HuH-7.5 (cell line): ENCODE measurements at regions not wholly inside any gene's neighbourhood (a gene's known extent, or its start where the extent isn't known, plus 50 kb on each side); places are given as distances from the start of the nearest gene placed in this dataset.
"Not testable (repeated sequence)": the region's sequence is repeated elsewhere in the genome, so short reads cannot be mapped to it uniquely, and the experiment has no call there.

Source experiments
- DNase-seq: peaks from one replicate; pipeline ENCODE4 v3.0.0; 2011; ENCODE audit warnings: low spot score

DNA sequence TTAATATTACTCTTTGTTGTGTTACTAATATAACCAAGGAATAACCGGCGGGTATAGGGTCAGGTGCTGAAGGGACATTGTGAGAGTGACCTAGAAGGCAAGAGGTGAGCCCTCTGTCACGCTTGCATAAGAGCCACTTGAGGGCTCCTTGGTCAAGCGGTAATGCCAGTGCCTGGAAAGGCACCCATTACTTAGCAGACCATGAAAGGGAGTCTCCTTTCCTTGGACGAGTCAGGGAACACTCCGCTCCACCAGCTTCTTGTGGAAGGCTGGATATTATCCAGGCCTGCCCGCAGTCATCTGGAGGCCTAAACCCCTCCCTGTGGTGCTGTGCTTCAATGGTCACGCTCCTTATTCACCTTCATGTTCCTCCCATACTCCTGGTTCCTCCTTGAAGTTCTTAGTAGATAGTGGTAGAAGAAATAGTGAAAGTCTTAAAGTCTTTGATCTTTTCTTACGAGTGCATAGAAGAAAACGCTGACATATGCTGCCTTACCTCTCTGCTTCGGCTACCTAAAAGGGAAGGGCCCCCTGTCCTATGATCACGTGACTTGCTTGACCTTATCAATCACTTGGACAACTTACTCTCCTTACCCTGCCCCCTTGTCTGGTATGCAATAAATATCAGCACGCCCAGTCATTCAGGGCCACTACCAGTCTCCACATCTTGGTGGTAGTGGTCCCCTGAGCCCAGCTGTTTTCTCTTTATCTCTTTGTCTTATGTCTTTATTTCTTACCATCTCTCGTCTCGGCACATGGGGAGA, 59.6 kb upstream of the DMRTB1 start:
- DNase-seq = not testable (repeated sequence)

DNA sequence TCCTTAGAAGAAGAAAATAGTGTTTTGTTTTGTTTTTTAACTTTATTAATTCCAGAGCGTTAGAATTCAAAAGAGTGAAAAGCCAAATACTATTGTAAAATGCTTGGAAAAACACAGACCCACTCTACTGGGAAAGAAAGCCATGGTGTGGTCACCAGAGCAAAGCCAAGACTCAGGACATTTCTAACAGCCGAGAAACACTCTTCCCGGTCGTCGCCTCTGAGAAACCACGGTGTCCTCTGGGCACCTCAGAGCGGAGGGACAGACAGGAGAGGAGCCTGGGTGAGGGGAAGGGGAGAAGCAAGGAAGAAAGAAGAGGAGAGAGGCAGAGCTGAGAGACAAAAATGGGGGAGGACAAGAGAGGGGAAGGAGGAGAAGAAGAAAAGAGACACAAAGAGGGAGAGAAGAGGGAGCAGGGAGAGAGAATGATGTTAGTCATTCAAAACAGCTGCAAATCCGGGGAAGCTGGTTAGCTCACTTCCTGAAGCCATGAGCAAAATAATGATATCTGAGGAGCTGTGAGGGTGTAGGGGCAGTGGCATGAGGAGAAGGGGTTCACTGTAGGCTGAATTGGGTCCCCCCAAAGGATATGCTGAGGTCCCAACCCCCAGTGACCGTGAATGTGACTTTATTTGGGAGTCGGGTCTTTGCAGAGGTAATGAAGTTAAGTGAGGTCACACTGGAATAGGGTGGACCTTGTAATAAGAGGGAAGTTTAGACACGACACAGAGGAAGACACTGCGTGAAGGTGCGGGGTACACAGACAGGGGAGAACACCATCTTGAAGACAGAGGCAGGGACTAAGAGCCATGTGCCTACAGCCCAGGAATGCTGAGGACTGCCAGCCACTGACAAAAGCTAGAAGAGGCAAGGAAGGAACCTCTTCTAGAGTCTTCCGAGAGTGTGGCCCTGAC, 58.2 kb upstream of the DMRTB1 start:
- no peak for DNase-seq

DNA sequence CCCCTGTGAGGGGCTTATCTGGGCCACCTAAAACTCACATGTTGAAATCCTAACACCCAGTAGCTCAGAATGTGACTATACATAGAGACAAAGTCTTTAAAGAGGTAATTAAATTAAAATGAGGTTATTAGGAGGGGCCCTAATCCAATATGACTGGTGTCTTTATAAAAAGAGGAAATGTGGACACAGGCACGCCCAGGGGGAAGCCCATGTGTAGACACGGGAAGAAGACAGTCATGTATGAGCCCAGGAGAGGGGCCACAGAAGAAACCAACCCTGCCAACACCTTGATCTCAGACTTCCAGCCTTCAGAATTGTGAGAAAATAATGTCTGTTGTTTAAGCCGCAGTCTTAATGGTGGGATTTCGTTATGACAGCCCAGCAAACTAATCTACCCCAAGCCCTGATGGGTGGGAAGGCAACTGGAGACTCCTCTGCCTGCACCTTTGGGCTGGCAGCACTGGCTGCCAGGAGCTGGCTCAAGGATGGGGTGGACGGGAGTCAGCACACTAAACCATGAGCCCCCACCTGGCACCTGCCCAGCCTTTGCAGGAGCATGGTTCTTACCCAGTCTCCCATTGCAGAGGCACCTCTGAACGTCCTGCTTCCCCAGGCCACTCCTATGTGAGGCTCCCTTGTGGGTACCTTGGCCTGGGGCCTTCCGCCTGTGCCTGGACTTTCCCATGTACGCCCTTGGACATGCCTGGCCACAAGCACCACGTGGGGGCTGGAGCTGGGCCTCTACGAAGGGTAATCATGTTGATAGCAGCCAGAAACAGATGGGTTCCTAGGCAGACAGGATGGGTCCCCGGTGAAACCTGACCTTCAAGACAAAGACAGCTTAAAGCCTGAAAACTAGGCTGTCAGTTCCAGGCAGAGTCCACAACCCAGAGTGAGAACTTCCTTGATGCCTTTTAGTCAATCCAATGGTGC, 57.1 kb upstream of the DMRTB1 start:
- no peak for DNase-seq

DNA sequence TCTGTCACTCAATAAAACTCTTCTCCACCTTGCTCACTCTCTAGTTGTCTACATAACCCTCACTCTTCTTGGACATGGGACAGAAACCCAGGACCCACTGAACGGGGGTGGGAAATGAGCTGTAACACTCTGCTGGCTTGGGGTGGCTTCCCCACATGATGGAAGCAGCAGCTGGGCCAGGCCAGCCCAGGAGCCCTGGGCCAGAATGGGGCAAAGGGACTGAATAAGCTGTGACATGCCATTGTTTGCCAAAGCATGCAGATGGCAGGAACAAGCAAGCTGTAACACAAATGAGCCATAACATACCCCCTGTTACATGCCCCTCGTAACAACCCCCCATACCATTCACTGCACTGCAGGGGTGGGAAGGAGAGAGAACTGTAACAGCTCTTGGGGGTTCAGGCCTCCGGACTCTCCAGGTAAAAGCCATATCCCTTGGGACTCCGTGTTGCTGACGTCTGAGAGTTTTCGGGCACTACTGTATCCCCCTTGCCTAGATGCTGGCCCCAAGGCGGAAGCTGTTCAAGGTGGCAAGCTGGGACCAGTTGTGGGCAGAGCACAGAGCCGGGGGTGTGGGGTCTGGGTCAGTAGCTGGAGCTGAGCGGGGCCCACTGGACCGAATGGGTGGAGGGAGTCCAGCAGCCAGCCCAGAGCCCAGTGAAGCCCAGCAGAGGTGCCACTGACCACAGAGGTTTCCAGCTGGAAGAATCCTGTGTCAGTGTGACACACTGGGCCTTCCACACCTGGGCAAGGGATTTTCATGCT, 56.1 kb upstream of the DMRTB1 start:
- no peak for DNase-seq

GRCh38 chr1:53405737-53406136, 53.5 kb upstream of the DMRTB1 start:
- no peak for DNase-seq

DNA sequence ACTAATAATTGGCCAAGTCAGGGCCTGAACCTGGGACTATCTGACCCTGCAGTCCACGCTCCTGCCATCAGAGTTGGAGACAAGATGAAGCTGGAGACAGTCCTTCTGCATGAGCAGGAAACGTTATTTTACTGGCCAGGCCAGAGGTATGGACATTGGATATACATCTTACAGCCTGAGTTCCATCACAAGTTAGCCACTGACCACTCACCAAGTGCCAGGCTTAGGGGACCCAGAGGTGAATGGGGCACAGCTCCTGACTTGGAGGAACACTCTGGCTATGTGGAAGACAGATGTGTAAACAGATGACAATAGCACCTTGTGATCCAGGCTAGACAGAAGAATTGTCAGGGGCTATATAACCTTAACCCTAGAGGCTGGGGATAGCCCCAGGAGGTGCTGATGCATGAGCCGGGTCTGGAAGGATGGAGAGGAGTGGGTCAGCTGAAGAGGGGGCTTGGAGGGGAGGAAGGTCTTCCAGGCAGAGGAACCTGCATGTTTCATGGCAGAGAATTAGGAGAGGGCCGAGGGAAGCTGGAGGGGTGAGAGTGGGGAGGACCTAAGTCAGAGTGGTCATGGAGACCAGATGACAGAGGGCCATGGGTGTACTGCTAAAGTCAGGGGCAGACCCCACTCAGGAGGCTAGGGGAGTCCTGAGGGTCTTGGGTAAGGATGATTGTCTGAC, 52.5 kb upstream of the DMRTB1 start:
- no peak for DNase-seq

DNA sequence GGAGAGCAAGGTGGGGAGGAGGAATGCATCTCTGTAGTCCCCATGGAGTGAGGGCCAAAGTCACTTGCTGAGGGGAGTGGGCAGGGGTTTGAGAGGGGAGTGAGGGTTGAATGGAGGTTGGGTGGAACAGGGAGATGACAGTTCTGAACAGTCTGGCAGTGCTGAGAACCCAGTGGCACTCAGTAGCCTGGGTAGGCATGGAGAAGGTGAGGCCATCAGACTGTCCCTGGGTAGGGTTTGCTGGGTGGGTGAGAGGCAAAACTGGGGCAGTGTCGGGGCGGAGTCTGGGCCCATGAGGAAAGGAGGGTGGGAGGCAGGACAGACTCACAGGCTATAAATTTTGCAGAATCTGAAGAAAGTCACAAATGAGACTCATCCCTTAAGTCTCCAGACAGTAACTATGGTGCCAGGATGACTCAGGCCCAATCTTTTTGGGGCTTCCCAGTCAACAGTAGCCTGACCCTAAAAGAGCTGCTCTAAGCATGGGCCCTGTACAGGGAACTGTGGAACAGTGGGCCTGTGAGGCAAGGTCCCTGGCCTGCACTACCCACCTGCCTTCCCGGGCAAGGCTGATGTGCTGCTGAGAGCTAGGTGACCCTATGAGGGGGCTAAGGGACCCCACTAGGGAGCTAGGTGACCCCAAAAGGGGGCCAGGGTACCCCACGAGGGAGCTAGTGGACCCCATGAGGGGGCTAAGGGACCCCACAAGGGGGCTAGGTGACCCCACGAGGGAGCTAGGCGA, 51.0 kb upstream of the DMRTB1 start:
- no peak for DNase-seq

DNA sequence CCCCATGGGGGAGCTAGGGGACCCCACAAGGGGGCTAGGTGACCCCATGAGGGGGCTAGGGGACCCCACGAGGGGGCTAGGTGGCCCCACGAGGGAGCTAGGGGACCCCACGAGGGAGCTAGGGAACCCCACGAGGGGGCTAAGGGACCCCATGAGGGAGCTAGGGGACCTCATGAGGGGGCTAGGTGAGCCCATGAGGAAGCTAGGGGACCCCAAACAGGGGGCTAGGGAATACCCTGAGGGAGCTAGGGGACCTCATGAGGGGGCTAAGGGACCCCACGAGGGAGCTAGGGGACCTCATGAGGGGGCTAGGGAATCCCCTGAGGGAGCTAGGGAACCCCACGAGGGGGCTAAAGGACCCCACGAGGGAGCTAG, 50.5 kb upstream of the DMRTB1 start:
- DNase-seq = no peak

DNA sequence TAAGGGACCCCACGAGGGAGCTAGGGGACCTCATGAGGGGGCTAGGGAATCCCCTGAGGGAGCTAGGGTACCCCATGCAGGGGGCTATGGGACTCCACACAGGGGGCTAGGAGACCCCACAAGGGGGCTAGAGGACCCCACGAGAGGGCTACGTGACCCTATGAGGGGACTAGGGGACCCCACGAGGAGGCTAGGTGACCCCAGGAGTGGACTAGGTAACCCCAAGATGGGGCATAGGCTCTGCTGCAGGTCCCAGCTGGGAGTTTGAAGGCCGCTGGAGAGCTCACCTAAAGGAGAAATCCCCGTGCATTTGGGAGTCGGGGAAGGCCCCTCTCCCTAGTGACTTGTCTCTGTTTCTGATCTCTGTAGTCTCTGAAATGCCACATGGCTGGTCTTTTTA, 50.0 kb upstream of the DMRTB1 start:
- no peak for DNase-seq
